ENCODE measurements at regions not wholly inside any gene's neighbourhood (a gene's known extent, or its start where the extent isn't known, plus 50 kb on each side); places are given as distances from the start of the nearest gene placed in this dataset.

- TF ChIP-seq CTCF (conservative IDR thresholded peaks at IDR 0.05 in 1 of 2, IDR thresholded peaks at IDR 0.05 in 1 of 2; ENCODE audit: extremely low read depth in 1 of 2, insufficient read depth in 1 of 2, low read depth in 1 of 2, low read length in 2 of 2): no peak
- no peak for TF ChIP-seq EZH2 (IDR thresholded peaks at IDR 0.05; ENCODE audit: borderline replicate concordance, low read length)
Observed at GRCh38 chr2:2823061-2823753, 492.1 kb upstream of the MYT1L start.

All from mammary epithelial cell (primary cell).